GM18951 (cell line): ENCODE measurements at regions not wholly inside any gene's neighbourhood (a gene's known extent, or its start where the extent isn't known, plus 50 kb on each side); places are given as distances from the start of the nearest gene placed in this dataset.

ENCODE experiments used
- POLR2A ChIP-seq: IDR thresholded peaks from 4 replicates; pipeline ENCODE4 v1.6.1; 2011; ENCODE audit warnings: mild to moderate bottlenecking; ENCODE audit not compliant: insufficient read length, insufficient read depth; ENCODE audit errors: extremely low read depth
- in situ Hi-C: fragments of 300-500 bp; cut with MboI; formaldehyde crosslinking; loops from one replicate; pipeline ENCODE4 v1.12.0; 2022; ENCODE audit warnings: low sequenced_read_pairs, mixed read lengths, inconsistent platforms; ENCODE audit not compliant: unreplicated experiment

- in situ Hi-C loops = no loop called here
- no peak for TF ChIP-seq POLR2A
Measured at GRCh38 chr7:85781606-85782005, 594.8 kb upstream of the SEMA3D start.

- in situ Hi-C loops = no loop called here
- no peak for TF ChIP-seq POLR2A
Measured at GRCh38 chr7:85776691-85777345, 590.0 kb upstream of the SEMA3D start.

- in situ Hi-C loops = no loop called here
- TF ChIP-seq POLR2A = no peak
Measured at GRCh38 chr7:85775431-85775830, 588.6 kb upstream of the SEMA3D start.

GRCh38 chr7:85774986-85775385 lies 588.1 kb upstream of the SEMA3D start:
- TF ChIP-seq POLR2A = no peak
- in situ Hi-C loops = loop anchor here (25.0 kb wide), 1 partner anchor 738 kb away; no protein-coding TSS in a partner anchor

- in situ Hi-C loops = loop anchor here (25.0 kb wide), 1 partner anchor 736 kb away; no protein-coding TSS in a partner anchor
- TF ChIP-seq POLR2A = no peak
Measured at GRCh38 chr7:85773116-85773728, 586.4 kb upstream of the SEMA3D start.

- in situ Hi-C loops = loop anchor here (25.0 kb wide), 1 partner anchor 734 kb away; no protein-coding TSS in a partner anchor
- TF ChIP-seq POLR2A = no peak
Measured at GRCh38 chr7:85771516-85771915, 584.7 kb upstream of the SEMA3D start.

GRCh38 chr7:85770332-85770731 lies 583.5 kb upstream of the SEMA3D start:
- no peak for TF ChIP-seq POLR2A
- in situ Hi-C loops = loop anchor here (25.0 kb wide), 1 partner anchor 733 kb away; no protein-coding TSS in a partner anchor

- no peak for TF ChIP-seq POLR2A
- in situ Hi-C loops = loop anchor here (25.0 kb wide), 1 partner anchor 728 kb away; no protein-coding TSS in a partner anchor
Measured at GRCh38 chr7:85765698-85766298, 578.9 kb upstream of the SEMA3D start.

- TF ChIP-seq POLR2A = no peak
- in situ Hi-C loops = loop anchor here (25.0 kb wide), 1 partner anchor 727 kb away; no protein-coding TSS in a partner anchor
Measured at GRCh38 chr7:85764034-85764433, 577.2 kb upstream of the SEMA3D start.

GRCh38 chr7:85757348-85757747 lies 570.5 kb upstream of the SEMA3D start:
- TF ChIP-seq POLR2A = no peak
- in situ Hi-C loops = loop anchor here (25.0 kb wide), 1 partner anchor 720 kb away; no protein-coding TSS in a partner anchor

- no peak for TF ChIP-seq POLR2A
- in situ Hi-C loops = loop anchor here (25.0 kb wide), 1 partner anchor 713 kb away; no protein-coding TSS in a partner anchor
Measured at GRCh38 chr7:85750454-85750949, 563.6 kb upstream of the SEMA3D start.

GRCh38 chr7:85749696-85750453 lies 563.0 kb upstream of the SEMA3D start:
- TF ChIP-seq POLR2A = no peak
- in situ Hi-C loops = loop anchor here (25.0 kb wide), 1 partner anchor 713 kb away; no protein-coding TSS in a partner anchor
